Hepatocyte (in vitro differentiated cells): ENCODE measurements at regions not wholly inside any gene's neighbourhood (a gene's known extent, or its start where the extent isn't known, plus 50 kb on each side); places are given as distances from the start of the nearest gene placed in this dataset.

Source experiments
- DNase-seq: peaks from one replicate; pipeline ENCODE4 v3.0.0-alpha.2; 2016; ENCODE audit warnings: low spot score
- H2AFZ ChIP-seq: fragments of 200-600 bp; sonication (generic); 2 replicates; pipeline ENCODE4 v1.6.0; 2016; ENCODE audit warnings: antibody characterized with exemption, mild to moderate bottlenecking
- H3K27ac ChIP-seq: fragments of 200-600 bp; sonication (generic); 2 replicates; pipeline ENCODE4 v1.5.1; 2016; ENCODE audit warnings: mild to moderate bottlenecking
- H3K27me3 ChIP-seq: fragments of 200-600 bp; sonication (generic); 2 replicates; pipeline ENCODE4 v1.6.1; 2016
- H3K36me3 ChIP-seq: fragments of 200-600 bp; sonication (generic); replicated peaks from 2 replicates; pipeline ENCODE4 v1.5.1; 2016; ENCODE audit warnings: low read depth; ENCODE audit not compliant: insufficient read depth
- H3K4me1 ChIP-seq: fragments of 200-600 bp; sonication (generic); 2 replicates; pipeline ENCODE4 v1.5.1; 2016; ENCODE audit warnings: mild to moderate bottlenecking, moderate library complexity; ENCODE audit not compliant: insufficient read depth
- H3K4me2 ChIP-seq: fragments of 200-600 bp; sonication (generic); 2 replicates; pipeline ENCODE4 v1.6.0; 2016
- H3K4me3 ChIP-seq: fragments of 200-600 bp; sonication (generic); 2 replicates; pipeline ENCODE4 v1.5.1; 2016; ENCODE audit warnings: mild to moderate bottlenecking
- H3K79me2 ChIP-seq: fragments of 200-600 bp; sonication (generic); 2 replicates; pipeline ENCODE4 v1.6.0; 2017; ENCODE audit warnings: mild to moderate bottlenecking
- H3K9me2 ChIP-seq: fragments of 200-600 bp; sonication (generic); replicated peaks from 2 replicates; pipeline ENCODE4 v1.6.0; 2017; ENCODE audit warnings: mild to moderate bottlenecking; ENCODE audit not compliant: insufficient read depth
- H3K9me3 ChIP-seq: fragments of 200-600 bp; sonication (generic); 2 replicates; pipeline ENCODE4 v1.5.1; 2016; ENCODE audit warnings: low read depth, mild to moderate bottlenecking
- H4K20me1 ChIP-seq: fragments of 200-600 bp; sonication (generic); 2 replicates; pipeline ENCODE4 v1.6.0; 2016; ENCODE audit warnings: mild to moderate bottlenecking; ENCODE audit not compliant: insufficient read depth, poor library complexity, severe bottlenecking
- CTCF ChIP-seq: fragments of 200-600 bp; sonication (generic); IDR thresholded peaks from 2 replicates; pipeline ENCODE4 v1.5.1; 2016; ENCODE audit warnings: antibody characterized with exemption, mild to moderate bottlenecking; ENCODE audit not compliant: poor library complexity
- EZH2 ChIP-seq: fragments of 200-600 bp; sonication (generic); IDR thresholded peaks from 2 replicates; pipeline ENCODE4 v1.6.1; 2016; ENCODE audit warnings: antibody characterized with exemption, mild to moderate bottlenecking, borderline replicate concordance
- EZH2phosphoT487 ChIP-seq: fragments of 200-600 bp; sonication (generic); IDR thresholded peaks from one replicate; pipeline ENCODE4 v1.6.1; 2018; ENCODE audit warnings: antibody characterized with exemption, mild to moderate bottlenecking, low read depth, moderate library complexity; ENCODE audit not compliant: unreplicated experiment, severe bottlenecking
- WGBS: methylation state at CpG from one replicate; pipeline ENCODE4 v1.1.6; 2016; ENCODE audit warnings: low lambda C conversion rate; ENCODE audit errors: missing lambda C conversion rate; 5-methylcytosine and 5-hydroxymethylcytosine counted together

- 96% methylated on average over 3 of the region's 3 CpGs for WGBS
- Histone ChIP-seq H3K4me3 (no peak overlapping the region), H3K36me3 (no peaks in the 10 kb centered on the region), H3K4me1 (no peaks in the 10 kb centered on the region), H3K4me2 (no peak overlapping the region), H3K79me2 (peaks cover 95% of the 10 kb centered on the region), H3K9me3 (no peaks in the 10 kb centered on the region), H3K9me2 (no peaks in the 10 kb centered on the region), H2AFZ (no peak overlapping the region), H3K27ac (no peak overlapping the region), H4K20me1 (peaks cover 6% of the 10 kb centered on the region), H3K27me3 (no peaks in the 10 kb centered on the region)
- no peak for TF ChIP-seq EZH2phosphoT487
- no peak for TF ChIP-seq EZH2
- TF ChIP-seq CTCF, result no peak
- DNase-seq, result no peak
Observed at GRCh38 chr3:15851735-15852134, 54.0 kb upstream of the ANKRD28 start.

GRCh38 chr3:15858547-15859506 lies 61.0 kb upstream of the ANKRD28 start:
- Histone ChIP-seq H3K4me3 (peak overlapping the region; percentile 91), H3K27ac (peak overlapping the region; percentile 94), H3K4me1 (no peaks in the 10 kb centered on the region), H3K79me2 (peaks cover 46% of the 10 kb centered on the region), H3K9me2 (no peaks in the 10 kb centered on the region), H4K20me1 (peaks cover 4% of the 10 kb centered on the region), H3K9me3 (no peaks in the 10 kb centered on the region), H3K27me3 (no peaks in the 10 kb centered on the region), H3K36me3 (no peaks in the 10 kb centered on the region), H2AFZ (peak overlapping the region; percentile 94), H3K4me2 (peak overlapping the region; percentile 82)
- 7% methylated on average over 25 of the region's 70 CpGs for WGBS
- peak; percentile 70 for DNase-seq
- TF ChIP-seq EZH2 (no peak), EZH2phosphoT487 (no peak), CTCF (no peak)

- TF ChIP-seq EZH2phosphoT487, result no peak
- TF ChIP-seq EZH2, result no peak
- no peak for TF ChIP-seq CTCF
- Histone ChIP-seq H3K9me3 (no peaks in the 10 kb centered on the region), H3K4me1 (no peaks in the 10 kb centered on the region), H3K4me3 (peak overlapping the region; percentile 91), H3K27ac (peak overlapping the region; percentile 94), H3K9me2 (no peaks in the 10 kb centered on the region), H2AFZ (peak overlapping the region; percentile 94), H3K36me3 (no peaks in the 10 kb centered on the region), H4K20me1 (peaks cover 4% of the 10 kb centered on the region), H3K4me2 (peak overlapping the region; percentile 84), H3K27me3 (no peaks in the 10 kb centered on the region), H3K79me2 (peaks cover 39% of the 10 kb centered on the region)
- WGBS, result 2% methylated on average over 22 of the region's 73 CpGs
- DNase-seq, result peak; percentile 93
Observed at GRCh38 chr3:15859507-15860013, 61.8 kb upstream of the ANKRD28 start.
